ENCODE measurements at regions not wholly inside any gene's neighbourhood (a gene's known extent, or its start where the extent isn't known, plus 50 kb on each side); places are given as distances from the start of the nearest gene placed in this dataset.

DNA sequence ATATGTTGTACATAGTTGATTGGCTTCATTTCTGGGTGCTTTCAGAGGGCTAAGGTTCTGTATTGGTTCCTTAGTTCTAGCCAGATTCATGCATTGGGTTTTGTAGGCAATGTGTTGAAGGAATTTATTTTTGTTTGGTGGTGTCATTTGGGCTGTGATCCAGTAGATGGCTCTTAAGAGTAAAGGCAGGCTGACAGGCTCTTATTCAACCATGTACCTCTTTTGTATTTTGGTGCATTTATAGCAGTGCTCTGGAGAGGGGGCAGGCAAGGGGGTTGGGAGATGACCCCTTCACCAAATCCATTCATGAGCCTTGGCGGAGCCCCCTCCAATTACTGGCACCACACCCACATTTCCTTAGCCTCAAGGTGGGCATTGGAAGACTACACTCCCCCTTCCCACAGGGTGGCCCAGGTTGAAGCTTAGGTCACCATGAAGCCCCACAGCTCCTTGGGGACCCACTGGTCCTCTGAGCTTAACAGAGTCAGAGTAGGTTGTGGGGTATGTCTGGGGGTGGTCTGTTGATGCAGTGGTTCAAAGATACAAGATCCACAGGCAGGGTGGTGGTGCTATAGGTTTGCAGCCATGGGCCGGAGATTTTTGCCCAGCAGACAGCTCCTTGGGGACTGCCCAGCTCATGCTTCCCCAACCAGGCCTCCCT lies 143.0 kb upstream of the GNPDA2 start:
- no peak overlapping the region for H3K9ac ChIP-seq (ENCODE audit: low read depth in 1 of 2, low read length in 2 of 2)
- H3K27me3 ChIP-seq (ENCODE audit: control insufficient read depth in 4 of 4, insufficient read depth in 4 of 4, low read length in 3 of 4): no peaks in the 10 kb centered on the region
- no peaks in the 10 kb centered on the region for H3K9me3 ChIP-seq (ENCODE audit: control insufficient read depth in 4 of 4, low read length in 3 of 4)
- no peak overlapping the region for H3K4me3 ChIP-seq (ENCODE audit: low read depth in 1 of 3, low read length in 3 of 3)
- DNase-seq (ENCODE audit: low spot score): no peak
- H3K4me1 ChIP-seq (ENCODE audit: control insufficient read depth in 4 of 4, insufficient read depth in 4 of 4, low read length in 3 of 4): no peaks in the 10 kb centered on the region
- TF ChIP-seq HNF4G (IDR thresholded peaks at IDR 0.05) (no peak), FOXA1 (IDR thresholded peaks at IDR 0.05) (no peak), EGR1 (IDR thresholded peaks at IDR 0.05; ENCODE audit: low read depth in 2 of 2) (no peak), SP1 (IDR thresholded peaks at IDR 0.05) (no peak), RXRA (IDR thresholded peaks at IDR 0.05) (no peak), RAD21 (IDR thresholded peaks at IDR 0.05) (no peak), FOXA2 (IDR thresholded peaks at IDR 0.05) (no peak), YY1 (IDR thresholded peaks at IDR 0.05) (no peak), NR2F2 (IDR thresholded peaks at IDR 0.05) (no peak), TAF1 (conservative IDR thresholded peaks at IDR 0.05) (no peak), GABPA (IDR thresholded peaks at IDR 0.05 in 1 of 2, conservative IDR thresholded peaks at IDR 0.05 in 1 of 2) (no peak)
- TF ChIP-seq, protein P1, sequence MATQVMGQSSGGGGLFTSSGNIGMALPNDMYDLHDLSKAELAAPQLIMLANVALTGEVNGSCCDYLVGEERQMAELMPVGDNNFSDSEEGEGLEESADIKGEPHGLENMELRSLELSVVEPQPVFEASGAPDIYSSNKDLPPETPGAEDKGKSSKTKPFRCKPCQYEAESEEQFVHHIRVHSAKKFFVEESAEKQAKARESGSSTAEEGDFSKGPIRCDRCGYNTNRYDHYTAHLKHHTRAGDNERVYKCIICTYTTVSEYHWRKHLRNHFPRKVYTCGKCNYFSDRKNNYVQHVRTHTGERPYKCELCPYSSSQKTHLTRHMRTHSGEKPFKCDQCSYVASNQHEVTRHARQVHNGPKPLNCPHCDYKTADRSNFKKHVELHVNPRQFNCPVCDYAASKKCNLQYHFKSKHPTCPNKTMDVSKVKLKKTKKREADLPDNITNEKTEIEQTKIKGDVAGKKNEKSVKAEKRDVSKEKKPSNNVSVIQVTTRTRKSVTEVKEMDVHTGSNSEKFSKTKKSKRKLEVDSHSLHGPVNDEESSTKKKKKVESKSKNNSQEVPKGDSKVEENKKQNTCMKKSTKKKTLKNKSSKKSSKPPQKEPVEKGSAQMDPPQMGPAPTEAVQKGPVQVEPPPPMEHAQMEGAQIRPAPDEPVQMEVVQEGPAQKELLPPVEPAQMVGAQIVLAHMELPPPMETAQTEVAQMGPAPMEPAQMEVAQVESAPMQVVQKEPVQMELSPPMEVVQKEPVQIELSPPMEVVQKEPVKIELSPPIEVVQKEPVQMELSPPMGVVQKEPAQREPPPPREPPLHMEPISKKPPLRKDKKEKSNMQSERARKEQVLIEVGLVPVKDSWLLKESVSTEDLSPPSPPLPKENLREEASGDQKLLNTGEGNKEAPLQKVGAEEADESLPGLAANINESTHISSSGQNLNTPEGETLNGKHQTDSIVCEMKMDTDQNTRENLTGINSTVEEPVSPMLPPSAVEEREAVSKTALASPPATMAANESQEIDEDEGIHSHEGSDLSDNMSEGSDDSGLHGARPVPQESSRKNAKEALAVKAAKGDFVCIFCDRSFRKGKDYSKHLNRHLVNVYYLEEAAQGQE (IDR thresholded peaks at IDR 0.05): no peak
- TF ChIP-seq, protein P2, sequence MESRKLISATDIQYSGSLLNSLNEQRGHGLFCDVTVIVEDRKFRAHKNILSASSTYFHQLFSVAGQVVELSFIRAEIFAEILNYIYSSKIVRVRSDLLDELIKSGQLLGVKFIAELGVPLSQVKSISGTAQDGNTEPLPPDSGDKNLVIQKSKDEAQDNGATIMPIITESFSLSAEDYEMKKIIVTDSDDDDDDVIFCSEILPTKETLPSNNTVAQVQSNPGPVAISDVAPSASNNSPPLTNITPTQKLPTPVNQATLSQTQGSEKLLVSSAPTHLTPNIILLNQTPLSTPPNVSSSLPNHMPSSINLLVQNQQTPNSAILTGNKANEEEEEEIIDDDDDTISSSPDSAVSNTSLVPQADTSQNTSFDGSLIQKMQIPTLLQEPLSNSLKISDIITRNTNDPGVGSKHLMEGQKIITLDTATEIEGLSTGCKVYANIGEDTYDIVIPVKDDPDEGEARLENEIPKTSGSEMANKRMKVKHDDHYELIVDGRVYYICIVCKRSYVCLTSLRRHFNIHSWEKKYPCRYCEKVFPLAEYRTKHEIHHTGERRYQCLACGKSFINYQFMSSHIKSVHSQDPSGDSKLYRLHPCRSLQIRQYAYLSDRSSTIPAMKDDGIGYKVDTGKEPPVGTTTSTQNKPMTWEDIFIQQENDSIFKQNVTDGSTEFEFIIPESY (IDR thresholded peaks at IDR 0.05): no peak
- TF ChIP-seq, protein P3, sequence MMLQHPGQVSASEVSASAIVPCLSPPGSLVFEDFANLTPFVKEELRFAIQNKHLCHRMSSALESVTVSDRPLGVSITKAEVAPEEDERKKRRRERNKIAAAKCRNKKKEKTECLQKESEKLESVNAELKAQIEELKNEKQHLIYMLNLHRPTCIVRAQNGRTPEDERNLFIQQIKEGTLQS (IDR thresholded peaks at IDR 0.05): no peak
- TF ChIP-seq, protein P4, sequence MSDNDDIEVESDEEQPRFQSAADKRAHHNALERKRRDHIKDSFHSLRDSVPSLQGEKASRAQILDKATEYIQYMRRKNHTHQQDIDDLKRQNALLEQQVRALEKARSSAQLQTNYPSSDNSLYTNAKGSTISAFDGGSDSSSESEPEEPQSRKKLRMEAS (IDR thresholded peaks at IDR 0.05): no peak
- H3K36me3 ChIP-seq (ENCODE audit: control insufficient read depth in 4 of 4, insufficient read depth in 3 of 4, low read depth in 1 of 4, low read length in 3 of 4): no peaks in the 10 kb centered on the region
- WGBS: 84% methylated on average over 2 of the region's 2 CpGs
- no peak overlapping the region for H3K27ac ChIP-seq (ENCODE audit: low read depth in 1 of 2, low read length in 2 of 2)

DNA sequence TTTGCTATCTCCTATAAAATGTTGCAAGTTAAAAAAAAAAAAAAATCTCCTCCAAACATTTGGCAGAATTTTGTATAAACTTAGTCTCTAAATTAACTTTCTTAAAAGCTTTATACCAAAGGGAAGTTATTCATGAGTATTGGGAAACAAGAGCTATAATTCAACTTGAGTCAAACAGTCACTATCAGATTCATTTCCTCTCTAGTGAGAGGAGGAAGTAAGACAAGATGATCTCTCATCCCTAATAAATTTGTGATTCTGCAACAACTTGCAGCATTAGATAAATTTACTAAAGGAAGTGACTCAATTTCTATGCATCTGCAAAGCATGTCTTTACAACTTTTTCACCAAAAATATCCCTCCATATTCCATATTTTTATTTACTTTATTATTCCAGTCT lies 135.4 kb upstream of the GNPDA2 start:
- no peak for TF ChIP-seq NR2F2 (IDR thresholded peaks at IDR 0.05)
- TF ChIP-seq JUND (IDR thresholded peaks at IDR 0.05): no peak
- Histone ChIP-seq H3K9me3 (ENCODE audit: control insufficient read depth in 4 of 4, low read length in 3 of 4) (no peaks in the 10 kb centered on the region), H3K4me3 (ENCODE audit: low read depth in 1 of 3, low read length in 3 of 3) (no peak overlapping the region), H3K9ac (ENCODE audit: low read depth in 1 of 2, low read length in 2 of 2) (no peak overlapping the region), H3K4me1 (ENCODE audit: control insufficient read depth in 4 of 4, insufficient read depth in 4 of 4, low read length in 3 of 4) (no peaks in the 10 kb centered on the region), H3K27me3 (ENCODE audit: control insufficient read depth in 4 of 4, insufficient read depth in 4 of 4, low read length in 3 of 4) (peaks cover 0 to 7% (median 0%) of the 10 kb centered on the region in 4 donors), H3K36me3 (ENCODE audit: control insufficient read depth in 4 of 4, insufficient read depth in 3 of 4, low read depth in 1 of 4, low read length in 3 of 4) (no peaks in the 10 kb centered on the region), H3K27ac (ENCODE audit: low read depth in 1 of 2, low read length in 2 of 2) (no peak overlapping the region)
- DNase-seq (ENCODE audit: low spot score): no peak

Data from liver (tissue), 7 donors.